ENCODE measurements at regions not wholly inside any gene's neighbourhood (a gene's known extent, or its start where the extent isn't known, plus 50 kb on each side); places are given as distances from the start of the nearest gene placed in this dataset.

DNA sequence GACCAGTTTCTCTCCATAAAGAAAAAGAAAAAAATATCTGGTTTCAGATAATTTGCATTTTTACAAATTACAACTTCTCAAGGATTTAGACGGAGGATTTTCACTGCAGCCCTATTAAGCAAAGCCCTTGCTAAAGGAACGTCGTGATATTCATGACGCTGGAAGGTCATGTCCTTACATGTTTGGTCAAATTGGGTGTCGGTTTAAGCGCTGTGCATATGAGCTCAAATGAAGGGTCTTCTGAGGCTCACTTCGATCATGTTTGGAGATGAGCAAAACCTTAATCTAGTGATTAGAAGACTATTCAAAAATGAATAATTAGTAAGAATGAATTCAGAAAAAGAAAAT is 67.3 kb upstream of the USP15 start:
- DNase-seq (ENCODE audit: low spot score): no peak
- peaks cover 4% of the 10 kb centered on the region; the same call in 1 of the 2 replicates for H3K36me3 Mint-ChIP-seq
- POLR2A ChIA-PET: no interaction called here
- peak overlapping the region; percentile 80 for H3K4me3 Mint-ChIP-seq
- peaks cover 26% of the 10 kb centered on the region for H3K4me1 Mint-ChIP-seq
- TF ChIP-seq ZNF138 (CRISPR knock-in tag; conservative IDR thresholded peaks at IDR 0.05) (no peak), CREB1 (CRISPR knock-in tag; IDR thresholded peaks at IDR 0.05) (no peak), NFE2L1 (CRISPR knock-in tag; IDR thresholded peaks at IDR 0.05) (no peak), TCF7 (CRISPR knock-in tag; IDR thresholded peaks at IDR 0.05; ENCODE audit: low read depth) (no peak), NR2C2 (CRISPR knock-in tag; IDR thresholded peaks at IDR 0.05) (no peak), NFYB (CRISPR knock-in tag; conservative IDR thresholded peaks at IDR 0.05; ENCODE audit: low read depth) (no peak), TEAD4 (CRISPR knock-in tag; IDR thresholded peaks at IDR 0.05) (no peak), JAZF1 (CRISPR knock-in tag; IDR thresholded peaks at IDR 0.05) (no peak), ZBTB21 (CRISPR knock-in tag; IDR thresholded peaks at IDR 0.05; ENCODE audit: borderline replicate concordance) (no peak)
- TF ChIP-seq, protein P1, sequence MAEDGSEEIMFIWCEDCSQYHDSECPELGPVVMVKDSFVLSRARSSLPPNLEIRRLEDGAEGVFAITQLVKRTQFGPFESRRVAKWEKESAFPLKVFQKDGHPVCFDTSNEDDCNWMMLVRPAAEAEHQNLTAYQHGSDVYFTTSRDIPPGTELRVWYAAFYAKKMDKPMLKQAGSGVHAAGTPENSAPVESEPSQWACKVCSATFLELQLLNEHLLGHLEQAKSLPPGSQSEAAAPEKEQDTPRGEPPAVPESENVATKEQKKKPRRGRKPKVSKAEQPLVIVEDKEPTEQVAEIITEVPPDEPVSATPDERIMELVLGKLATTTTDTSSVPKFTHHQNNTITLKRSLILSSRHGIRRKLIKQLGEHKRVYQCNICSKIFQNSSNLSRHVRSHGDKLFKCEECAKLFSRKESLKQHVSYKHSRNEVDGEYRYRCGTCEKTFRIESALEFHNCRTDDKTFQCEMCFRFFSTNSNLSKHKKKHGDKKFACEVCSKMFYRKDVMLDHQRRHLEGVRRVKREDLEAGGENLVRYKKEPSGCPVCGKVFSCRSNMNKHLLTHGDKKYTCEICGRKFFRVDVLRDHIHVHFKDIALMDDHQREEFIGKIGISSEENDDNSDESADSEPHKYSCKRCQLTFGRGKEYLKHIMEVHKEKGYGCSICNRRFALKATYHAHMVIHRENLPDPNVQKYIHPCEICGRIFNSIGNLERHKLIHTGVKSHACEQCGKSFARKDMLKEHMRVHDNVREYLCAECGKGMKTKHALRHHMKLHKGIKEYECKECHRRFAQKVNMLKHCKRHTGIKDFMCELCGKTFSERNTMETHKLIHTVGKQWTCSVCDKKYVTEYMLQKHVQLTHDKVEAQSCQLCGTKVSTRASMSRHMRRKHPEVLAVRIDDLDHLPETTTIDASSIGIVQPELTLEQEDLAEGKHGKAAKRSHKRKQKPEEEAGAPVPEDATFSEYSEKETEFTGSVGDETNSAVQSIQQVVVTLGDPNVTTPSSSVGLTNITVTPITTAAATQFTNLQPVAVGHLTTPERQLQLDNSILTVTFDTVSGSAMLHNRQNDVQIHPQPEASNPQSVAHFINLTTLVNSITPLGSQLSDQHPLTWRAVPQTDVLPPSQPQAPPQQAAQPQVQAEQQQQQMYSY (CRISPR knock-in tag; IDR thresholded peaks at IDR 0.05): no peak
- no peak overlapping the region for H3K27ac Mint-ChIP-seq
- peaks cover 53% of the 10 kb centered on the region for H3K27me3 Mint-ChIP-seq (ENCODE audit: low read depth)
- ATAC-seq: no peak
- CTCF ChIA-PET: interaction anchor here (0.6 to 2.1 kb wide), 11 partner anchors 8 to 187 kb away, joined by 3 to 8 read pairs (median 4); no protein-coding TSS in a partner anchor
- peaks cover 15% of the 10 kb centered on the region for H3K9me3 Mint-ChIP-seq

- DNase-seq (ENCODE audit: low spot score) (no peak), ATAC-seq (no peak)
- CTCF ChIA-PET: interaction anchor here (0.7 to 0.8 kb wide), 2 partner anchors 16 to 221 kb away, joined by 4 to 5 read pairs; no protein-coding TSS in a partner anchor
- Mint-ChIP-seq H3K27ac (no peak overlapping the region), H3K9me3 (peaks cover 23% of the 10 kb centered on the region), H3K4me1 (peaks cover 26% of the 10 kb centered on the region), H3K36me3 (peaks cover 4% of the 10 kb centered on the region; the same call in 1 of the 2 replicates), H3K27me3 (ENCODE audit: low read depth) (peaks cover 45% of the 10 kb centered on the region), H3K4me3 (no peak overlapping the region)
- TF ChIP-seq GABPB1 (CRISPR knock-in tag; IDR thresholded peaks at IDR 0.05): peak; percentile 87
- TF ChIP-seq, protein P2, sequence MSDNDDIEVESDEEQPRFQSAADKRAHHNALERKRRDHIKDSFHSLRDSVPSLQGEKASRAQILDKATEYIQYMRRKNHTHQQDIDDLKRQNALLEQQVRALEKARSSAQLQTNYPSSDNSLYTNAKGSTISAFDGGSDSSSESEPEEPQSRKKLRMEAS (CRISPR knock-in tag; IDR thresholded peaks at IDR 0.05): no peak
- POLR2A ChIA-PET: no interaction called here
Measured at GRCh38 chr12:62194031-62194430, 66.2 kb upstream of the USP15 start.

GRCh38 chr12:62194616-62195015 is 65.6 kb upstream of the USP15 start:
- no peak overlapping the region for H3K27ac Mint-ChIP-seq
- H3K9me3 Mint-ChIP-seq: peaks cover 23% of the 10 kb centered on the region
- ChIA-PET POLR2A (no interaction called here), CTCF (no interaction called here)
- peaks cover 4% of the 10 kb centered on the region; the same call in 1 of the 2 replicates for H3K36me3 Mint-ChIP-seq
- TF ChIP-seq, protein P1 (CRISPR knock-in tag; IDR thresholded peaks at IDR 0.05): no peak
- no peak for TF ChIP-seq NFYB (CRISPR knock-in tag; conservative IDR thresholded peaks at IDR 0.05; ENCODE audit: low read depth)
- TF ChIP-seq, protein P3, sequence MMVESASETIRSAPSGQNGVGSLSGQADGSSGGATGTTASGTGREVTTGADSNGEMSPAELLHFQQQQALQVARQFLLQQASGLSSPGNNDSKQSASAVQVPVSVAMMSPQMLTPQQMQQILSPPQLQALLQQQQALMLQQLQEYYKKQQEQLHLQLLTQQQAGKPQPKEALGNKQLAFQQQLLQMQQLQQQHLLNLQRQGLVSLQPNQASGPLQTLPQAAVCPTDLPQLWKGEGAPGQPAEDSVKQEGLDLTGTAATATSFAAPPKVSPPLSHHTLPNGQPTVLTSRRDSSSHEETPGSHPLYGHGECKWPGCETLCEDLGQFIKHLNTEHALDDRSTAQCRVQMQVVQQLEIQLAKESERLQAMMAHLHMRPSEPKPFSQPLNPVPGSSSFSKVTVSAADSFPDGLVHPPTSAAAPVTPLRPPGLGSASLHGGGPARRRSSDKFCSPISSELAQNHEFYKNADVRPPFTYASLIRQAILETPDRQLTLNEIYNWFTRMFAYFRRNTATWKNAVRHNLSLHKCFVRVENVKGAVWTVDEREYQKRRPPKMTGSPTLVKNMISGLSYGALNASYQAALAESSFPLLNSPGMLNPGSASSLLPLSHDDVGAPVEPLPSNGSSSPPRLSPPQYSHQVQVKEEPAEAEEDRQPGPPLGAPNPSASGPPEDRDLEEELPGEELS (CRISPR knock-in tag; IDR thresholded peaks at IDR 0.05): no peak
- no peak for TF ChIP-seq RORB (CRISPR knock-in tag; IDR thresholded peaks at IDR 0.05)
- no peak for TF ChIP-seq CBFB (CRISPR knock-in tag; IDR thresholded peaks at IDR 0.05; ENCODE audit: low read depth)
- TF ChIP-seq, protein P4, sequence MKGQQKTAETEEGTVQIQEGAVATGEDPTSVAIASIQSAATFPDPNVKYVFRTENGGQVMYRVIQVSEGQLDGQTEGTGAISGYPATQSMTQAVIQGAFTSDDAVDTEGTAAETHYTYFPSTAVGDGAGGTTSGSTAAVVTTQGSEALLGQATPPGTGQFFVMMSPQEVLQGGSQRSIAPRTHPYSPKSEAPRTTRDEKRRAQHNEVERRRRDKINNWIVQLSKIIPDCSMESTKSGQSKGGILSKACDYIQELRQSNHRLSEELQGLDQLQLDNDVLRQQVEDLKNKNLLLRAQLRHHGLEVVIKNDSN (CRISPR knock-in tag; IDR thresholded peaks at IDR 0.05): no peak
- H3K4me1 Mint-ChIP-seq: peaks cover 22% of the 10 kb centered on the region
- ATAC-seq (no peak), DNase-seq (ENCODE audit: low spot score) (no peak)
- H3K27me3 Mint-ChIP-seq (ENCODE audit: low read depth): peaks cover 39% of the 10 kb centered on the region
- H3K4me3 Mint-ChIP-seq: no peak overlapping the region
